OCI-LY3 (cell line): ENCODE measurements at regions not wholly inside any gene's neighbourhood (a gene's known extent, or its start where the extent isn't known, plus 50 kb on each side); places are given as distances from the start of the nearest gene placed in this dataset.

Experiments used
- CTCF ChIP-seq: fragments of 200-600, 300-600 bp; sonication (generic); IDR thresholded peaks from 2 replicates; pipeline ENCODE4 v1.5.1; 2014; ENCODE audit warnings: antibody characterized with exemption, low read length, low read depth
- EZH2phosphoT487 ChIP-seq: fragments of 200-600 bp; shearing (Covaris generic); IDR thresholded peaks from 2 replicates; pipeline ENCODE4 v1.6.1; 2018; ENCODE audit warnings: antibody characterized with exemption, mixed run types, low read depth

GRCh38 chr4:187158003-187158402, 434.3 kb upstream of the FAT1 start:
- no peak for TF ChIP-seq CTCF
- TF ChIP-seq EZH2phosphoT487, result no peak
